GM19463 (cell line): ENCODE measurements at regions not wholly inside any gene's neighbourhood (a gene's known extent, or its start where the extent isn't known, plus 50 kb on each side); places are given as distances from the start of the nearest gene placed in this dataset.
"Not testable (repeated sequence)": the region's sequence is repeated elsewhere in the genome, so short reads cannot be mapped to it uniquely, and the experiment has no call there.

ENCODE experiments used
- ATAC-seq: cut with Tn5 transposase; IDR thresholded peaks from one replicate; pipeline ENCODE4 v1.9.1; 2021; ENCODE audit warnings: mild to moderate bottlenecking, moderate library complexity; ENCODE audit not compliant: unreplicated experiment

DNA sequence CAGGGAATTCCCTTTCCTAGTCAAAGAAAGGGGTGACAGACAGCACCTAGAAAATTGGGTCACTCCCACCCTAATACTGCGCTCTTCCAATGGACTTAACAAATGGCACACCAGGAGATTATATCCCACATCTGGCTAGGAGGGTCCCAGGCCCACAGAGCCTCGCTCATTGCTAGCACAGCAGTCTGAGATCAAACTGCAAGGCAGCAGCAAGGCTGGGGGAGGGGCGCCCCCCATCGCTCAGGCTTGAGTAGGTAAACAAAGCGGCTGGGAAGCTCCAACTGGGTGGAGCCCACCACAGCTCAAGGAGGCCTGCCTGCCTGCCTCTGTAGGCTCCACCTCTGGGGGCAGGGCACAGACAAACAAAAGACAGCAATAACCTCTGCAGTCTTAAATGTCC, 1043.9 kb upstream of the GRIA3 start:
- not testable (repeated sequence) for ATAC-seq

DNA sequence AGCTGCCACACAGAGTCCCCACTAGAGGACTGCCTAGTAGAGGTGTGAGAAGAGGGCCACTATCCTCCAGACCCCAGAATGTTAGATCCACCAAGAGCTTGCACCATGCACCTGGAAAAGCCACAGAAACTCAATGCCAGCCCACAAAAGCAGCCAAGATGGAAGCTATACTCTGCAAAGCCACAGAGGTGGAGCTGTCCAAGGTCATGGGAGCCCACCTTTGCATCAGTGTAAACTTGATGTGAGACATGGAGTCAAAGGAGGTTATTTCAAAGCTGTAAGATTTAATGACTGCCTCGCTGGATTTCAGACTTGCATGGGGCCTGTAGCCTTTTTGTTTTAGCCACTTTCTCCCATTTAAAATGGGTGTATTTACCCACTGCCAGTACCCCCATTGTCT, 1030.1 kb upstream of the GRIA3 start:
- no peak for ATAC-seq

DNA sequence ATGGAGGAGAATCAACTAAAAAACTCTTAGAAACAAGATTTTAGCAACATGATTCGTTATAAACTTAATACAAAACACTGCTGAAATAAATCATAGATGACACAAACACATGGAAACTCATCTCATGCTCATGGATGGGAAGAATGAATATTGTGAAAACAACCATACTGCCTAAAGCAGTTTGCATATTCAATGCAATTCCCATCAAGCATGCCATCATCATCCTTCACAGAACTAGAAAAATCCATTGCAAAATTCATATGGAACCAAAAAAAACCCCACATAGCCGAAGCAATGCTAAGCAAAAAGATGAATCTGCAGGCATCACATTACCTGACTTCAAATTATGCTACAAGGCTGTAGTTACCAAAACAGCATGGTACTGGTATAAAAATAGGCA, 1015.8 kb upstream of the GRIA3 start:
- ATAC-seq: no peak

DNA sequence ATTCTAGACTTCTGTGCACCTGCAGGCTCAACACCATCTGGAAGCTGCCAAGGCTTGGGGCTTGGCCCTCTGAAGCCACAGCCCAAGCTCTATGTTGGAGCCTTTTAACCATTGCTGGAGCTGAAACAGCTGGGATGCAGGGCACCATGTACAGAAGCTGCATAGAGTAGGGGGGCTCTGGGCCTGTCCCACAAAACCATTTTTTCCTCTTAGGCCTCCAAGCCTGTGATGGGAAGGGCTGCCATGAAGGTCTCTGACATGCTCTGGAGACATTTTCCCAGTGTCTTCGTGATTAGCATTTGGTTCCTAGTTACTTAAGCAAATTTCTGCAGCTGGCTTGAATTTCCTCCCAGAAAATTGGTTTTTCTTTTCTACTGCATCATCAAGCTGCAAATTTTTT, 999.3 kb upstream of the GRIA3 start:
- ATAC-seq: no peak

DNA sequence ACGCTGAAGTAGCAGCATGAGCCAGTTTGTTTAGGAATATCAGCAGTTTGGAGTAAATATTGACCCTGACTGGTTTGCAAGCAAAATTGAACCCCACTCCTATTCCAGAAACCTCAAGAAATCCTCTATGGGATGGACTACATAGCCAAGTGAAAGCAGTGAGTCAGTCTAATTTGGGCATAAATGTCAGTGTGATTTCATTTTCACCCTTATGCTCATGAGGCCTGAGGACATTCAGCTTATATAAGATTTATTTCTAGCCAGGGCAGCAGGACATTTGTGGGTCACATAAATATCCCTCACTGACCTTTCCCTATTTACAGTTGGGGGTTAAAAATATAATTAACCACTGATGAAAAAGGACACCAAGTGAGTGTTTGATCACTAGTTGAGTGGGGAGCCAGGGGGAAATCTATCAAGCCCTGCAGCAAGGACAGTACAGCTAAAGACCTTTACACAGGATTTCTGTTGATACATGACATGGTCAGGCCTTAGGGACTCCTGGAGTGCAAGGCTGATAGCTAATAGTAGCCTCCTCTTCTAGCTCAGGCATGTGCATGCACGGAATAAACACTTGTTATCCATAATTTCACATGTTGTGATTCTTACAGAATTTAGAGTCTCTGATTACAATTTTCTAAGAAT, 996.9 kb upstream of the GRIA3 start:
- ATAC-seq: no peak

DNA sequence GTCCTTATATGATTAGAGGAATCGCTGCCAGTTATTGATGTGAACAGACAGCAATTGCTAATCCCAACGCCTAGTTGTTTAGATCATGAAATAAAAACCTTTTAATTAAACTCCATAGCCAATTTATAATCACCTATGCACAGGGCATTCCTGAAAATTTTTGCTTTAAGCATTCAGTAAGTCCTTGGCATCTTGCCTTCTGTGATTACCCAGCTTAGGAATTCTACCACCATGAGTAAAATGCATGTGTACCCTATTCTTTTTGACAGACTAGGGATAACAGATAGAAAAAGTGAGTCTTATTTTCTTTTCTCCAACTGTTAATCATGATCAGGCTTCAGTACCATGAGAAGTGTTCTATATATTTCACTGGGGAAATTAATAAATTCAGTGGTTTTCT, 995.3 kb upstream of the GRIA3 start:
- no peak for ATAC-seq

DNA sequence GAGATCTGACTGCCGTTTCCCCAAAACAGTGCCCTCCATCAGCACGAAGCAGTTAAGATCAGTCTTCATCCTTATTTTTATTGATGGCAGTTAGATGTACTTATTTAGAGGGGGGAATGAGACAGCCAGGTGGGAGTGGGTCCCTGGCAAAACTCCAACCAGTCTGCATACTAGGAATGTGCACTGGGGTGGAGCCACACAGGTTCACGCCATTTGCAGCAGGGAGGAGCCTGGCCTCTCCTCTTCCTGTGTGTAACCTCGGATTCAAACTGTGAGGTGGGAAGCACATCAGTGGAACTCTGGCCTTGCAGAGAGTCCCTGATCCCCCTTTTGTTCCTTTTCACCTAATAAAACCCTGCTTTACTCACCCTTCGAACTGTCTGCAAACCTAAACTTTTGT, 987.7 kb upstream of the GRIA3 start:
- no peak for ATAC-seq

DNA sequence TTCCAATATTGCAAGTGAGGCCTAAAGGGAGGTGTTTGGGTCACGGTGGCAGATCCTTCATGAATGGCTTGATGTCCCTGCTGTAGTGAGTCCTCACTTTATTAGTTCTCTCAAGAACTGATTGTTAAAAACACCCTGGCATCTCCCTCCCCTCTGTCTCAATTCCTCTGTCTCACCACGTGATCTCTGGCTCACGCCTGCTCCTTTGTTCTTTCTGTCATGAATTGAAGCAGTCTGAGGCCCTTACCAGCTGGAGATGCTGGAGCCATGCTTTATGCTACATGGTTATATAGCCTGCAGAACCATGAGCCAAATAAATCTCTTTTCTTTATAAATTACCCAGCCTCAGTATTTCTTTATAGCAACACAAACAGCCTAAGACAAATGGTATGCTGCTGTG, 980.7 kb upstream of the GRIA3 start:
- no peak for ATAC-seq

DNA sequence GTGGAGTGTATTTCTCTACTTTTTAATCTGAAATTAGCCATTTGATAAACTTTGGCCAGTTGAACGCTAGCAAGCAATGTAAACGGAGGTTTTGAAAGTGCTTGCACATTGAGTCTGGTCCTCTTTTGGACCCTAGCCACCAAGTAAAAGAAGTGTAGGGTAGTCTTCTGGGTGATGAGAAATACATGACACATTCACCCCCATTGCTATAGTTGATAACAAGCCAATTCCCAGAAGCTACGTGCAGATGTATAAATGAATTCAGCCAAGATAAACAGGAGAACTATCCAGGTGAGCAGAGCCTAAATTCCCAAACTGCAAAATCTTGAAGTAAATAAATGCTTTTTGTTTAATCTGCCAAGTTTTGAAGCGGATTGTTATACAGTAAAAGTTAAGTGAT, 965.4 kb upstream of the GRIA3 start:
- ATAC-seq: no peak

DNA sequence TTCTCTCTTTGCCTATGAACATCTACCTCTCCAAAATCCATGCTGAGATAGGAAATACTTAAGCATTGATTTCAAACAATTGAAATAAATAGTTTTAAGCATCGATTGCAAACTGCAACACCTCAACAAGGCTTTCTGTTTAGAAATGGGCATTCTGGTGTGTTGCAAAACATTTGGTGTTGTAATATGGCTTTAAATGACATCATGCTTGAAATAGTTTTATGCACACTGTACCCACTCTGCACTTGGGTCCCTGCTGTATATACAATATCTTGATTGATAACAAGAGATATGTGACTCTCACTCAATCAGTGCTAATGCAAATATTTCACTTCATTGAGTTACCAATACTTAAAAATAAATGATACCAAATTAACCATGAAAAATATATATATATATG, 964.9 kb upstream of the GRIA3 start:
- ATAC-seq: no peak

DNA sequence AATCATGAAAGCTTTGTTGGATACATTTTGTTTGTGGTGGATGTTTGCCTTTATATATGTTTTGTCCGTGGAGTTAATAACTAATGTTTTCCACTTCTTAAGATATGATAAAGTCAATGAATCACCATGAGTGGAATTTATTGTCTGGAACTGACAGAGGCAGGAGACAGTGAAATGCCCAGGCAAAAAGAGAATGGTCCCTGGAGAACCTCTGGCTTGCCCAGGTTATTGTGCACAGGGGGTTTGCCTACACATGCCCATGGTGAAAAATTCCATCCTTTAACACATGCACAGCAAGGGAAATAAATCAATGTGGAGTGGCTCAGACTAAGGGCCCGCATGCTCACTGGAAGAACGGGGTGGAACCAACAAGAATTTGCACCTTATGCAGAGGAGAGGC, 964.3 kb upstream of the GRIA3 start:
- no peak for ATAC-seq

DNA sequence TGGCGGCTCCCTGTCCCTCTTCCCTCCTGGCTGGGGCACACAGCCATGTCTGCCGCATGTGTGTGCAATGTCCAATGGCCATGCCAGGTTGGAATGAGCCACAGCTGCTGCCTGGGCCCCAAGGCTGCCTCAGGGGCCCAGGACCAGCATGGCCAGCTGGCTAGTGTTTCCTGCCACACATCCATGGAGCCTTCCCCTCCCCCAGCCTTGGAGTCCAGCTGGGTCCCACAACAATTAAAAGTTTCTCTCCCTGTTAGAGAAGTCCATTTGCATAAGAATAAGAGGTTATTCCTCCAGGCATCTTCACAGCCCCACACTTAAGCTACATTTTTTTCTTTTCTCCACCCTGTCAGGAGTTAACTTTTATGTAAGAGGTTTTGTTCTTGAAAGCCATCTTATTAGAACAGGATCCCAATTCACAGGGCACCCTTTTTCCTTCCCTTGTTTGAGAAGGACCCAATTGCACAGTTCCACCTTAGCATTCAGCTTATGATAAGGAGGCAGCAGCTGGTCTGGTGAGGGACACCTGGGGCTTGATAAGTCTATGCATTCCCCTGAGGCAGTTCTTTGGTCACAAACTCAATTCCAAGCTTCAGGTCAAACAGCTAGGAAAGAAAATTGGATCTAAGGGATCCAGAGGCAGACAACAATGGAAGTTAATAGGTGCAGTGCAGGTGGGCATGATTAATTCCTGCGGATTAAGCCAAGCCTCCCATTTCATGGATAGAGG, 963.3 kb upstream of the GRIA3 start:
- no peak for ATAC-seq

DNA sequence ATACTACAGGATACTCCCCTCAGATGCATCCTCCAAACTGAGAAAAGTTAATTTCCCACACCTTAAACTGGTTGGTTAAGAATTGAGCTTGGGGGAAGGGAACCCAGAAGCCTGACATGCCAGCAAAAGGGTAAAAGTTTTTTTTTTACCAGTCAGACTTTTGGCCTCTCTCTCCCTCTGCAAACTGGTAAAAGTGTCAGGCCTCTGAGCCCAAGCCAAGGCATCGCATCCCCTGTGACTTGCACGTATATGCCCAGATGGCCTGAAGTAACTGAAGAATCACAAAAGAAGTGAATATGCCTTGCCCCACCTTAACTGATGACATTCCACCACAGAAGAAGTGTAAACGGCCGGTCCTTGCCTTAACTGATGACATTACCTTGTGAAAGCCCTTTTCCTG, 962.3 kb upstream of the GRIA3 start:
- not testable (repeated sequence) for ATAC-seq

DNA sequence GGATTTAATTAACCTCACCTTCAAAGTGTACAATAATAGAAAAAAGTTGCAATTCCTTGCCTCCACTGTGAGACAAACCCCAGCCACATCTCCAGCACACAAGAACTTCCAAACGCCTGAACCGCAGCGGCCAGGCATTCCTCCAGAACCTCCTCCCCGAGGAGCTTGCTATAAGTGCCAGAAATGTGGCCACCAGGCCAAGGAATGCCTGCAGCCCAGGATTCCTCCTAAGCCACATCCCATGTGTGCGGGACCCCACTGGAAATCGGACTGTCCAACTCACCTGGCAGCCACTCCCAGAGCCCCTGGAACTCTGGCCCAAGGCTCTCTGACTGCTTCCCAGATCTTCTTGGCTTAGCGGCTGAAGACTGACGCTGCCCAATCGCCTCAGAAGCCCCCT, 959.9 kb upstream of the GRIA3 start:
- ATAC-seq: not testable (repeated sequence)

DNA sequence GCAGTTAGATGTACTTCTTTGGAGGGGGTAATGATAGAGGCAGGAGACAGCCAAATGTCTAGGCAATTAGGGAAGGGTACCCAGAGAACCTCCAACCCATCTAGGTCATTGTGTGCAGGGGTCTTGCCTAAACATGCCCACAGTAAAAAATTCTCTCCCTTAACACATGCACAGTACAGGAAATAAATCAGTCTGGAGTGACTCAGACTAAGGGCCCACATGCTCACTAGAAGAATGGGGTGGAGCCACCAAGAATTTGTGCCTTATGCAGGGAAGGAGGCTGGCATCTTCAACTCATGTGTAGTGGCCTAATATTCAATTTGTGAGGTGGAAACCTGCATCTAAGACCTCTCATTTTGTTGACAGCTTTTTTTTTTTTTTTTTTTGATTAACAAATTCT, 945.3 kb upstream of the GRIA3 start:
- ATAC-seq: no peak

DNA sequence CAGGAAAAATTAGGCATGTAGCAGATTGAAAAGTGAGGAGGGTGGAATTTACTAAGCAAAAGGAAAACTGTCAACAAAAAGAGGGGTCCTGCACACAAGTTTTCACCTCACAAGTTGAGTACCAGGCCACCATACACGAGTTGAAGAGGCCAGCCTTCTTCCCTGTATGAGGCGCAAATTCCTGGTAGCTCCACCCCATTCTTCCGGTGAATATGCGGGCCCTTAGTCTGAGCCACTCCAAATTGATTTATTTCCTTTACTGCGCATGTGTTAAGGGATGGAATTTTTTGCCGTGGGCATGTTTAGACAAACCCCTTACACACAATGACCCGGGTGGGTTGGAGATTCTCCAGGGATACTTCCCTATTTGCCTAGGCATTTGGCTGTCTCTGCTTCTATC, 942.1 kb upstream of the GRIA3 start:
- ATAC-seq: no peak

DNA sequence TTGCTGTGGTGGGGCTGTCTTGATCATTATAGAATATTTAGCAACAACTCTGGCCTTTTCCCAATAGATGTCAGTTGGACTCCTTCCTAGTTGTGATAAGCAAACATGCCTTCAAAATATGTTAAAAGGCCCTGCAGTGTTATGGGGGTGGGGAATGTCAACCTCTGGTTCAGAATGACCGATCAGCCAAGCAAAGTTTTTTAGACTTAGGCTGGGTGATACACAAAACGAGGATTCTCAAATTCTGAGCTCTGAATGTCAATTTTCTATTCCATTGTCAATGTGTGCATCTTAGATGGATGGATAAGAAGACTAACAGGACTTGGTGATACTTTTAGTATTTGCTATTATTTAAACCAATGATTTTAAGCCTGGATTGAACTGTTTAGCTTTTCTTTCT, 940.0 kb upstream of the GRIA3 start:
- ATAC-seq: no peak

DNA sequence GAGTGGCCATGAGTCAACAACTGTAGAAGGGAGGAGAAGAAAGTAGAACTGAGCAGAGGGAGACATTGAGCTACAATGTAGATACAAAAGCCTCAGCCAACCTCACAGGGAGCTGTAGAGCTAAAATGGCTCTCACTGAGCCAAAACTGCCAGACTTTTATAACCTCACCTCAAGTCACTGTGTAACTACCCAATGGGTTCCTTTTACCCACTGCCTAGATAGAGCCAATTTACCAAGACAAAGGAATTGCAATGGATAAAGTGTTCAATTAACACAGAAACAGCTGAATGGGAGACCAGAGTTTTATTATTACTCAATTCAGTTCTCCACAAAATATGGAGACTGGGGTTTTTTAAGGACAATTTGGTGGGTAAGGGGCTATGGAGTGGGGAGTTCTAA, 938.9 kb upstream of the GRIA3 start:
- no peak for ATAC-seq

DNA sequence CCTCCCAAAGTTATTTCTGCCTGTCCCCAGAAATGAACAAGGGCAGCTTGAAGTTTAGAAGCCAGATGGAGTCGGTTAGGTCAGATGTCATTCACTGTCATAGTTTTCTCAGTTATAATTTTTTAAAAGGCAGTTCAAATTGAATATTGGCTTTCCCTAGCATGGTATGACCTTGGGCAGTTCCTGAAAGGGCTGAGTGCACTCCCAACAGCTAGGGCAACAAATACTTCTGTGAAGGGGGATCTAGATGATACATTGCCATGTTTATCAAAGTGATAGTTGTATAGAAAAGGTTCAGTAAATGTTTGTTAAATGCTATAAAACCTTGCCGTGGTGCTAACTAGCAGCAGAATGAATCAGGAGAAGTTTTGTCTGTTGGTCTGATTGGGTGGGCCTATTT, 938.1 kb upstream of the GRIA3 start:
- no peak for ATAC-seq

DNA sequence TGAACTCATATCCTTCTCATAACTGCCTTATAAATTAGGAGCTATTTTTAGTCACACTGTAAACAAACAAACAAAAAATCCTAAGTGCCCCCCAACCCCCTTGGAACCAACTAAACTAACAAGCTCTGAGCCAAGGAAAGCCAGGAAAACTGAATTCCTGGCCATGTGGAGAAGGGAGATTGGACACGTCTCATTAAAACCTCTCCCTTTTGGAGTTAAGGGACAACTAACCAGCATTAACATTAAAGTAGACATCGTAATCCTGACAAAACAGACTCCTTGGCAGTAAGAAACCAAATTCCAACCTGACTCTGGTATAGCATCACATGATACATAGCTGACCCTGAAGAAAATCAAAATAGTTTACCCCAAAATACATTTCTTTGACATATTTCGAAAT, 937.1 kb upstream of the GRIA3 start:
- ATAC-seq: no peak

DNA sequence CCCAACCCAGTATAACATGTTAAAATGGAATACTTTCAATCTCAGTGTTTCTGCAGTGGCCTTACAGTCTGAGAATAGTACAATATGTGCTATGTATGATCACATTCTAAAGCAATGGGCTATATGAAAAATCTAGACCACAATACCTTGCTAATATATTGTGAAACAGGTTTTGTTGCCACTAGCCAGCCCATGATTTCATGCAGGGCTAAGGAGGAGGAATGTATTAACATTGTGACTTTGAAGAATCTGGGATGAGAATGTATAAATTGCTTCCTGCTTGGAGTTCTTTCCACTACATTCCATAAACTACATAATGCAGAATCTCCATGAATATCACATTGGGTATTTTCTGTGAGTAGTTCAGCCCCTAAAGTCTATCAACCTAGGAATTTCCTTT, 935.4 kb upstream of the GRIA3 start:
- no peak for ATAC-seq

DNA sequence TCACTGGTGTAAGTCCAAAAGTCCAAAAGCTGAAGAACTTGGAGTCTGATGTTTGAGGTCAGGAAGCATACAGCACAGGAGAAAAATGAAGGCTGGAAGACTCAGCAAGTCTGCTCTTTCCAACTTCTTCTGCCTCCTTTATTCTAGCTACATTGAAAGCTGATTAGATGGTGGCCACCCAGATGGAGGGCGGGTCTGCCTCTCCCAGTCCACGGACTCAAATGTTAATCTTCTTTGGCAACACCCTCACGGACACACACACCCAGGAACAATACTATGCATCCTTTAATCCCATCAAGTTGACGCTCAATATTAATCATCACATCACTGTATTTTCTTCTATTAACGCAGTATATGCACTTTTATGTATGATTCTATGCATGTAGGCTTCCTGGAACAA, 931.6 kb upstream of the GRIA3 start:
- no peak for ATAC-seq

DNA sequence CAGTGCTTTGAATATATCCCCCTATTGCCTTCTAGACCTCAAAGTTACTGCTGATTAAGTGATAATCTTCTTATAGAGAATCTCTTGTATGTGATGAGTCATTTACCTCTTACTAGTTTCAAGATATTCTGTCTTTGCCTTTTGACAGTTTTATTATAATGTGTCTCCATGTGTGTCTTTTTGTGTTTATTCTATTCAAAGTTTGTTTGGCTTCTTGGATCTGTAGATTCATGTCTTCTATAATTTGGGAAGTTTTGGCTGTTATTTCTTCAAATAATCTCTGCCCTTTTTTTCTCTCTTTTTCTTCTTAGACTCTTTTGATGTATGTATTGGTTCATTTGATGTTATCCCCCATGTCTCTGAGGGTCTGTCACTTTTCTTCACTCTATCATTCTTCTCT, 915.7 kb upstream of the GRIA3 start:
- no peak for ATAC-seq
